HG02763 (cell line): ENCODE measurements at regions not wholly inside any gene's neighbourhood (a gene's known extent, or its start where the extent isn't known, plus 50 kb on each side); places are given as distances from the start of the nearest gene placed in this dataset.

ENCODE experiments used
- ATAC-seq: cut with Tn5 transposase; IDR thresholded peaks from one replicate; pipeline ENCODE4 v1.9.1; 2021; ENCODE audit warnings: mild to moderate bottlenecking, moderate library complexity; ENCODE audit not compliant: unreplicated experiment

DNA sequence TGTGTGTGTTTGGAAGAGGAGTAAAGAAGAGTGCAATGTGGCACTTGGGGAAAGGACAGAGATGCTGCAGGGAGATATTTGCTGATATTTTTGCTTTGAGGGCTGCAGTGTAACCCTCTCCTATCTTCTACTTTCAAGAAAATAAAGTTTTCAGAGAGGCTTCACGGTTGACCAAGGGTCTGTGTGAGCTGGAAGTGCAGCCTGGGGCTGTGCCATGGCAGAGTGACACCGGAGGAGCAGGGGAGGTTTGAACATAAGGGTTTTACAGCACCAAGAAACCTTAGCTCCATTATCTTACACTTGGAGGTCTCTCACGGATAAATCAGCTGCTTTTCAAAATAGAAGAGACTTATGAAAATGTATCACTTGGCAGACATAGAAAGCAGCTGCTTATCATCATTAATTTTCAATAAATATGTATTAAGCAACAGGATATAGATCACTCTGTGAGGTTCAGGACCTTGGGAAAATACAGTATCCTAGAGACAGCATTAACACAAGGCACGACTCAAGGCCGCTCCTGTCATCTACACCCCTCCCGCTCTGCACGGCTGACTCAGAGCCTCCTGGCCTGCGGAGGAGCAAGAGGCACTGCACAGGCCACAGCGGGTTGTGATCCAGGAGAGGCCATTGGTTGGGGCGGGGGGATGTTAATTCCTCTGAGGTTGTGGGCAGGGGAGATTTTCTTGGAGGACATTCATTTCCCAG lies 127.8 kb downstream of the COPS8 start:
- no peak for ATAC-seq

- ATAC-seq: no peak
Measured at GRCh38 chr2:237214030-237214675, 128.5 kb downstream of the COPS8 start.

DNA sequence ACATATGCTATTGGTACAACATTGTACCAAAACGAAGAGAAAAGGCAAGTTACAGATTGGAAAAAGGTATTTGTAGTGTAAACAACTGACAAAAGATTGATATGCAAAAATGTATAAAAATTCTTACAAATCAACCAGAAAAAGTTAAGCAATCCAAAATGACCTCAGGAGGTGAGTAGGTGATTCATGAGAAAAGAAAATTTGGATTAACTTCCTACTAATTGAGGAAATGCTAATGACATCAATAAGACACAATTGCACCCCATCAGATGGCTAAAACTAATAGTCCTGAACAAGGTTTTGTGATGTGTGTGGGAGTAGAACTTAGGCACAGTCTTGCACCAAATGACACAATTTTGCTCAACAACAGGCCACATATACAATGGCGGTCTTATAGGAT lies 129.3 kb downstream of the COPS8 start:
- ATAC-seq: no peak

- no peak for ATAC-seq
Measured at GRCh38 chr2:237217995-237218616, 132.4 kb downstream of the COPS8 start.

- ATAC-seq: no peak
Measured at GRCh38 chr2:237218756-237219155, 133.1 kb downstream of the COPS8 start.

GRCh38 chr2:237219826-237220225 lies 134.1 kb downstream of the COPS8 start:
- no peak for ATAC-seq

GRCh38 chr2:237221443-237221842 lies 135.8 kb downstream of the COPS8 start:
- ATAC-seq: no peak

DNA sequence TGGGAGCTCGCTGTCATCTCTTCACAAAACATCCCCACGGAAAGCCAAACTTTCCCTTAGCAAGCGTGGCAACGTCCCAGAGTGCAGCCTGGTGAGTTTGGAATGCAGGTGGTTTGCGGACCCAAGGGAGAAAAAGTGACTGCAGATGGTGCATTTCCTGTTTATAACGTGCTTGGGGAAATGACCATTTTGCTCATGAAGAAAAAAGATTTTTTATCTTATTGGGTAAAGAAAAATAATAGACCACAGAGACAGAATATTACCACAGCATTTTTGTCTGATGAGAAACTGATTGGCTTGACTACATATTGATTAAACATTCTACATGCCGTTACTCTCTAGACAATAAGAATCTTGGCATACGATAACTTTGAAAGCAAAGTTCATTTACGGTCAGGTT lies 136.5 kb downstream of the COPS8 start:
- ATAC-seq: no peak

DNA sequence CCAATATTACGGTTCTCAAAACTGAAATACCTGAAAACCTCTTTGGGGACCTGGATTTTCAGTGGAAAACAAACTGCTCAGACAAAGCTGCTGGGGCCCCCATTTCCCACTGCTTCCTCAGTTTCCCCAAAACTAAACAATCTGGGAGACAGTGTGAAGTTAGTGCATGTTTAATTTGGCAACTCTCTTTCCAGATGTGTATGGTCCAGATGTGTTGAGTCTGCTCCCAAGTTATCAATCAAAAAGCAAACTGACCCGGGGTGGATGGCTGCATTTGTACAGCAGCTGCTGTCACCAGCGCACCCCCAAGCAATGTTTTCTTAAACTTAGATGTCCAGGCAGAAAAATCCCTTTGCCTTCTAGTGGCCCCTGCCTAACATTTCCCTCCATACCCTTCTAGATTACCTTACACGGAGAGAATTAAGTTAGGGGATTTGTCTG lies 136.9 kb downstream of the COPS8 start:
- no peak for ATAC-seq

- ATAC-seq: no peak
Measured at GRCh38 chr2:237223201-237223861, 137.6 kb downstream of the COPS8 start.

DNA sequence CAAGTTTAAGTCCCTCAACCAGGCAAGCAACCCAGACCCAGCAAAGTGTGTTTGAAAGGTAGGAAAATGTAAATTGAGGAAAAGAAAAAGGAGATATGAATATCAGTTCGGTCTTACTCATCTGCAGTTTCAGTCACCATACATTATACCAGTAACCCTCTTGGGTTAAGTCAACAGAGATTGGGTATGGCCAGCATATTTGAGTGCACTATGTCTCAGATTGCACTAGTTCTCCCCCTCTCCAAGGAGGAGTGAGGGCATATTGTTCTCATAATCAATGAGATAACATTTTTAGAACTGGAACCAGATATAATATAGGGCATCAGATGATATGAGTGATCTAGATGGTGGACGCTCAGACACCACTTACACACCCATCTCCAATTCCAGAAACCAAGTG lies 141.5 kb downstream of the COPS8 start:
- ATAC-seq: no peak

DNA sequence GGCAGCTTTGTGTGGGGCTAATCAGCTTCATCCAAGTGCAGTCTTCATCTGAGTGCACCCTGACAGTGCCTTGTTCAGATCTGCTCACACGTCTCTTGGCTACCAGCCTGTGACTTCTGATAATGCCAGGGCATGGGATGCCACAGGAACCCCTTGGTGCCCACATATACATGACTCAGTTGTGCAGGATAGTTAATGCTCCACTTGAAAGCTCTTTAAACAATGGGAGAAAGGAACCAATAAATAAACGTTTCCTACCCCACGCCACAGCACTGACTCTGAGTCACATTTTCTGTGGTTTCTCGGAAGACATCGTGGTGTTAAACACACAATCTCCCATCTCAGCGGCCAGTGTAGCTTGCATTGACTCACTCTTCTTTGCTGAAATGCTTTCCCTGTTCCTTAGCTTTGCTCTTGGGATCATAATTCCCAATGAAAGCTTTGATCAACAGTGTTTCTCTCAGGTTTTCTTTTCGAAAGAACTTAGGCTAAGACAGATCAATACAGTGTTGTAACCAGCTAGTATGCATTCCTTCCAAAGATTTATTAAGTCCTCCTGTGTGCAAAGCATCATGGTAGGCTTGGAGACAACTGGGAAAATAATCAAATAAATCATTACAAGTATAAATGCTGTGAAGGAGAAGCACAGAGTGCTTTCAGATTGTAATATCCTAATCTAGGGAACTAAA lies 142.0 kb downstream of the COPS8 start:
- ATAC-seq: no peak

DNA sequence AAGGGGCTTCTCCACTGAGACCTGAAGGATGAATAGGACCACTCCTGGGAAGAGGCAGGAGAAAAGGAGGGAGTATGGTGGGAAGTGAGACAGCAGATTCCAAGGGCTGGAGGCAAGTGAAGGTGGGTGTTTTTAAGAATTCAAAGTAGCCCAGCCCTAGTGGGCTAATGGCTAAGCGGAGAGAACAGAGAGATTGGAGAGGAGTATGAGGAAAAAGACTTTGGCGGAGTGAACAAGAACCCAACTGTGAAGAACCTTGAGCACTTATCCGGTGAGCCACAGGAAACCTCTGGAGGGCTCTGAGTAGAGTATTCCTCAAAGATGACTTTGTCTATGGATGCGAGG lies 142.6 kb downstream of the COPS8 start:
- no peak for ATAC-seq

GRCh38 chr2:237229905-237230304 lies 144.2 kb downstream of the COPS8 start:
- no peak for ATAC-seq

DNA sequence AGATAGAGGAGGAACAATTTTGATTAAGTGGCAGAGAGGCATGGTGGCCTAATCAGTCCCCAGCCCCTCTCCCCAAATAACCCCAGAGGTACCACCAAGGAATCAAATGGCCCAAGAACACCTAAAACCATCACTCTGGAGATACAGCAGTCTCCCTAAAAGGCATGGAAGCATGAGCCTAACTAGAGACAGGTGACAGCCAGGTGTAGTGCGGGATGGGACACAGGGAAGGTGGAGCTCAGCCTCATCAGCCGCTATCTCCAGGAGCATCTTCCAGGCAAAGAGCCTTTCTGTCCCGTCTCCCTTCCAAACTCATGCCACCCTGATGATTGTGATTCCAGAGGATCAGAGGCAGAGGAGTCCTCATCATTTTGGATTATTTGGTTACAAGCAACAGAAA lies 144.7 kb downstream of the COPS8 start:
- ATAC-seq: no peak

DNA sequence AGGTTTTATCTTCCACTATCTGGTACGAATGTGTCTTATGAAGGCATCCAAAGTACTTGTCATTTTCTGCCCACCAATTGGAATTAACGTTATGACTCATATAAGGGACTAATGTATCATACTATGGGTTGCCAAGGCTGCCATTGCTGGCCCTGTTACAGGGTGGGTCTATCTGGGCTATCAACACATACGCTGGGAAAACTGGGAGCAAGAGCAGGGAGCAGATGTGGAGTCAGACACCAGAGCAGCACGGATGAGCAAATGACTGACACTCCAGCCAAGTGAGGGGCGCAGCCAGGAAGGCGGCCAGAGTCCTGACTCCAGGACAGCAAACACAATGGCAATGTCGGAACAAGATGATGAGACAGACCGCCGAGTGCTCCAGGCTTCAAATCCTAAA lies 145.9 kb downstream of the COPS8 start:
- no peak for ATAC-seq

DNA sequence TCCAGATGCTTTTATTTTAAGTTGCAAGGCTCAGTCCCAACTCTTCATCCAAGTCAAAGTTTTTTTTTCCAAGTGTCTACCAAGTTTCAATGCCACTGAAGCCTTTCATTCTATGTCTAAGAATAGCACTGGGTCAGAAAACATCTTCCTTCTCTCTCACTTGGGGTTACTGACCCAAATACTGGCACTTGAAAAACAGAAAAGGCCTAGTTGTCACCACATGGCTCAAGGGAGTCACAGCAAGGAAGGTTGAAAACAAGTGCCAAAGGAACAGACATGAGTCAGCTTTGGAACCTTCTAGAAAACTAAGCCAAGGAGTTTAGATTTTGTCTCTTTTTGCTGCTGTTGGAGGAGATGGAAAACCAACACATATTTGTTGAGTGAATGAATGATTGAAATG lies 146.5 kb downstream of the COPS8 start:
- ATAC-seq: no peak

DNA sequence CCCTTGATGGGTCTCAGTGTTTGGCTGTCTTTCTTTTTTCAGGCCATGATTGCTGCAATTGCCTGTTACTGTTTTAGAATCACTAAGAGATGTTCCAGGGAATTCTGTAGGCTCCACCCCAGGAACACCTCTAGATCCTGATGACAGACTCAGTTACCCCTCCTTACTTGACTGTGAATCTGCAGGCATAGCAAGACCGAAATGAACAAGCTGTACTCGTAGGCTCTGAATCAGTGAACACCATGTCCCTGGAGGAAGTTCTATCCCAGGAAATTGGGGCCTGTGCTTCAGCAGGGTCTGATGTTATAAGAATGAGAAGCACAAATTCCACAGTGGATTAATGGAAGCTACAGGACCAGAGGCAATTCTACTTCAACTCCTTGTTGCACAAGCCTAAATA lies 148.6 kb downstream of the COPS8 start:
- no peak for ATAC-seq

GRCh38 chr2:237235383-237236095 lies 149.8 kb downstream of the COPS8 start:
- no peak for ATAC-seq

GRCh38 chr2:237236188-237236587 lies 150.5 kb downstream of the COPS8 start:
- no peak for ATAC-seq

DNA sequence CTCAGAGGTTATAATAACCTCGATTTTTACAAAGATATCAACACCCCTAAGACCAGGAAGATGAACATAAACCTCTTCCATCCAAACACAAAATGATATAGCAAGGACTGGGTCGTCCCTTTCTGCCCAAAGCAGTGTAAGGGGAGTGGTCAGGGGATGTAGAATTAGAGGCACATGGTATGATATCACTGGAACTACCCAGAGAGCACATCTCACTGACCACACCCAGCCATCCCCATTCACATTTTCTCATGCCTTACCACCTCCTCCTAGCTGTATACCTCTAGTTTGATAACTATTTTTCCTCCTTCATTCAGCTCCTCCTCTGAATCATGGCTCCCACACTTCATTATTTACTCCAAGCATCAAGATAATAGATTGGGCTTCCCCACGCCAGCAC lies 152.6 kb downstream of the COPS8 start:
- no peak for ATAC-seq
